Thyroid gland (tissue), 4 donors: ENCODE measurements at regions not wholly inside any gene's neighbourhood (a gene's known extent, or its start where the extent isn't known, plus 50 kb on each side); places are given as distances from the start of the nearest gene placed in this dataset.

Experiments
- POLR2A ChIP-seq, 2 donors: fragments of 450-650 bp; IDR thresholded peaks; one replicate each; pipeline ENCODE4 v1.6.1; 2017; ENCODE audit warnings: antibody characterized with exemption in 2 of 2, mild to moderate bottlenecking in 2 of 2, moderate library complexity in 1 of 2
- TF ChIP-seq, protein P1 (sequence below), 6 experiments: fragments of 200-600 bp in 3 of 6; fragments of 450-650 bp in 3 of 6; sonication (generic) in 3 of 6; IDR thresholded peaks; one replicate each; pipeline ENCODE4 v1.5.1; 2016 to 2019; ENCODE audit warnings: antibody characterized with exemption in 6 of 6, mild to moderate bottlenecking in 2 of 6, inconsistent platforms in 1 of 6, moderate library complexity in 1 of 6

DNA sequence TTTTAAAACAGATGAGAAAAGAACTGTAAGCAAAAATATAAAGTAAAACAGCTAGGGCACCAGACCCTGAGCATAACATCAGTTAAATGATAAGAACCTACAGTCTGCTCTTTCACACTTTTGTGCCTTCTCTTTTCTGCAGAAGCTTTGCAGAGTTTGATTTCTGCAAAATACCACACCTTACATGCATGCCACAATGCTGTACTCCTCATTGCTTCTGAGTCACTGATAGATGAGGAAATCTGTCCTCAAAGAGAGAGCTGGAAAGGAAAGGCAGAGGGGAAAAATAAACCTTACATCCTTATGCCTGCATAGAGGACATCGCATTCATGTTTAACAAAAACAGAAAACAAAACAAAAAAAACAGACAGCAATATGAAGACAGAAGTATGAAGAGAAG lies 142.9 kb downstream of the ATPSCKMT start:
- TF ChIP-seq, protein P1, sequence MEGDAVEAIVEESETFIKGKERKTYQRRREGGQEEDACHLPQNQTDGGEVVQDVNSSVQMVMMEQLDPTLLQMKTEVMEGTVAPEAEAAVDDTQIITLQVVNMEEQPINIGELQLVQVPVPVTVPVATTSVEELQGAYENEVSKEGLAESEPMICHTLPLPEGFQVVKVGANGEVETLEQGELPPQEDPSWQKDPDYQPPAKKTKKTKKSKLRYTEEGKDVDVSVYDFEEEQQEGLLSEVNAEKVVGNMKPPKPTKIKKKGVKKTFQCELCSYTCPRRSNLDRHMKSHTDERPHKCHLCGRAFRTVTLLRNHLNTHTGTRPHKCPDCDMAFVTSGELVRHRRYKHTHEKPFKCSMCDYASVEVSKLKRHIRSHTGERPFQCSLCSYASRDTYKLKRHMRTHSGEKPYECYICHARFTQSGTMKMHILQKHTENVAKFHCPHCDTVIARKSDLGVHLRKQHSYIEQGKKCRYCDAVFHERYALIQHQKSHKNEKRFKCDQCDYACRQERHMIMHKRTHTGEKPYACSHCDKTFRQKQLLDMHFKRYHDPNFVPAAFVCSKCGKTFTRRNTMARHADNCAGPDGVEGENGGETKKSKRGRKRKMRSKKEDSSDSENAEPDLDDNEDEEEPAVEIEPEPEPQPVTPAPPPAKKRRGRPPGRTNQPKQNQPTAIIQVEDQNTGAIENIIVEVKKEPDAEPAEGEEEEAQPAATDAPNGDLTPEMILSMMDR (IDR thresholded peaks at IDR 0.05) = no peak
- no peak for TF ChIP-seq POLR2A (IDR thresholded peaks at IDR 0.05)
